GM12864 (cell line): ENCODE measurements at regions not wholly inside any gene's neighbourhood (a gene's known extent, or its start where the extent isn't known, plus 50 kb on each side); places are given as distances from the start of the nearest gene placed in this dataset.

Experiments
- DNase-seq: peaks from one replicate; pipeline ENCODE4 v3.0.0-alpha.2; 2011; ENCODE audit warnings: low read depth
- H3K4me3 ChIP-seq: 2 replicates; pipeline ENCODE4 v1.5.1; 2011; ENCODE audit warnings: mild to moderate bottlenecking, low read depth, low read length, control low read depth
- CTCF ChIP-seq: IDR thresholded peaks from 2 replicates; pipeline ENCODE4 v1.5.1; 2011; ENCODE audit warnings: low read depth, mild to moderate bottlenecking, moderate library complexity, low read length, control low read depth, inconsistent platforms; ENCODE audit errors: missing control alignments

- DNase-seq, result no peak
- TF ChIP-seq CTCF, result no peak
- no peak overlapping the region for H3K4me3 ChIP-seq
Observed at GRCh38 chr2:52558265-52558664, 1209.3 kb upstream of the CHAC2 start.

- no peak for TF ChIP-seq CTCF
- H3K4me3 ChIP-seq, result no peak overlapping the region
- no peak for DNase-seq
Observed at GRCh38 chr2:52542297-52542696, 1225.3 kb upstream of the CHAC2 start.

- DNase-seq, result no peak
- TF ChIP-seq CTCF, result no peak
- no peak overlapping the region for H3K4me3 ChIP-seq
Observed at GRCh38 chr2:52539026-52539970, 1228.3 kb upstream of the CHAC2 start.

- H3K4me3 ChIP-seq, result no peak overlapping the region
- DNase-seq, result no peak
- no peak for TF ChIP-seq CTCF
Observed at GRCh38 chr2:52537588-52537987, 1230.0 kb upstream of the CHAC2 start.

GRCh38 chr2:52536929-52537460, 1230.6 kb upstream of the CHAC2 start:
- no peak for TF ChIP-seq CTCF
- no peak overlapping the region for H3K4me3 ChIP-seq
- DNase-seq, result no peak

DNA sequence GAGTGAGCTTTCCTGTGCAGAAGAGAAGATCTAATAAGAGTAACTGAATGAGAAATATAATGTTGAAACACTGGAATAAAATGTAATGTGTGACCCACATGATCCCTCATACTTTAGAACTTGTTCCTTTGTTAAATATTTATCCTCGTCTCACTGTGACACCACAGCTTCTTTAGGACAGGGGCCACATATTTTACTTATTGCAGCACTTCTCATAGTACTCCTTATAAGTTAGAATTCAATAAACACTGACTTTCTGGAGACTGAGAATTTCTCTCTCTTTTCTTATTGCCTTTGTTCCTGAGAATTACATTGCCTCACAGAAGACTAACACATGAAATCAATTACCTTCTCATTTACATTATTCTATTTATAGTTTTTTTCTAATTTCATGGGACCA, 1234.6 kb upstream of the CHAC2 start:
- DNase-seq, result no peak
- no peak for TF ChIP-seq CTCF
- no peak overlapping the region for H3K4me3 ChIP-seq
